ENCODE measurements at regions not wholly inside any gene's neighbourhood (a gene's known extent, or its start where the extent isn't known, plus 50 kb on each side); places are given as distances from the start of the nearest gene placed in this dataset.

DNA sequence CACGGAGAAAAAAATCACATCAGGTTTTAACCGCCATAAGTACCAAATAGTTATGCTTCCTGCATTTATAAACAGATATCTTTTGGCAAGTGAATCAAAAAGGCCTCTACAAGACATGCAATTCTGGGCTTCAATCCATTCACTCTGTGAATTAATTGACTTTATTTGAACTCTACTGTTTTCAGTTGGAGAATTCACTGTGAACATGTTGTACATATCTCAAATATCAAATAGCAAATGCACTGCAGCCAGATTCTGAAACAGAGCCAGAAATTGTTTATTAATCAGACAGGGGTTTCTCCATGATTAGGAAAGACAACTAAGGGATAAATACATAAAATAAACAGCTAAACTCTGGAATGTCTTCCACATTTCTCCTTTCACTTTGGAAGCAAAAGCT, 445.4 kb upstream of the NFIA start:
- Histone ChIP-seq H3K4me3 (ENCODE audit: low read depth in 1 of 3, low read length in 3 of 3) (no peak overlapping the region), H3K27ac (ENCODE audit: low read depth in 1 of 2, low read length in 2 of 2) (no peak overlapping the region), H3K9me3 (ENCODE audit: control insufficient read depth in 4 of 4, low read length in 3 of 4) (no peaks in the 10 kb centered on the region), H3K36me3 (ENCODE audit: control insufficient read depth in 4 of 4, insufficient read depth in 3 of 4, low read depth in 1 of 4, low read length in 3 of 4) (no peaks in the 10 kb centered on the region), H3K27me3 (ENCODE audit: control insufficient read depth in 4 of 4, insufficient read depth in 4 of 4, low read length in 3 of 4) (peaks cover 0 to 4% (median 0%) of the 10 kb centered on the region in 4 donors), H3K9ac (ENCODE audit: low read depth in 1 of 2, low read length in 2 of 2) (no peak overlapping the region), H3K4me1 (ENCODE audit: control insufficient read depth in 4 of 4, insufficient read depth in 4 of 4, low read length in 3 of 4) (no peaks in the 10 kb centered on the region)
- TF ChIP-seq FOXA2 (IDR thresholded peaks at IDR 0.05): no peak
- no peak for TF ChIP-seq NR2F2 (IDR thresholded peaks at IDR 0.05)
- TF ChIP-seq TAF1 (conservative IDR thresholded peaks at IDR 0.05): no peak
- TF ChIP-seq, protein P1, sequence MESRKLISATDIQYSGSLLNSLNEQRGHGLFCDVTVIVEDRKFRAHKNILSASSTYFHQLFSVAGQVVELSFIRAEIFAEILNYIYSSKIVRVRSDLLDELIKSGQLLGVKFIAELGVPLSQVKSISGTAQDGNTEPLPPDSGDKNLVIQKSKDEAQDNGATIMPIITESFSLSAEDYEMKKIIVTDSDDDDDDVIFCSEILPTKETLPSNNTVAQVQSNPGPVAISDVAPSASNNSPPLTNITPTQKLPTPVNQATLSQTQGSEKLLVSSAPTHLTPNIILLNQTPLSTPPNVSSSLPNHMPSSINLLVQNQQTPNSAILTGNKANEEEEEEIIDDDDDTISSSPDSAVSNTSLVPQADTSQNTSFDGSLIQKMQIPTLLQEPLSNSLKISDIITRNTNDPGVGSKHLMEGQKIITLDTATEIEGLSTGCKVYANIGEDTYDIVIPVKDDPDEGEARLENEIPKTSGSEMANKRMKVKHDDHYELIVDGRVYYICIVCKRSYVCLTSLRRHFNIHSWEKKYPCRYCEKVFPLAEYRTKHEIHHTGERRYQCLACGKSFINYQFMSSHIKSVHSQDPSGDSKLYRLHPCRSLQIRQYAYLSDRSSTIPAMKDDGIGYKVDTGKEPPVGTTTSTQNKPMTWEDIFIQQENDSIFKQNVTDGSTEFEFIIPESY (IDR thresholded peaks at IDR 0.05): no peak
- WGBS: 87% methylated on average over 2 of the region's 2 CpGs
- DNase-seq (ENCODE audit: low spot score): no peak

DNA sequence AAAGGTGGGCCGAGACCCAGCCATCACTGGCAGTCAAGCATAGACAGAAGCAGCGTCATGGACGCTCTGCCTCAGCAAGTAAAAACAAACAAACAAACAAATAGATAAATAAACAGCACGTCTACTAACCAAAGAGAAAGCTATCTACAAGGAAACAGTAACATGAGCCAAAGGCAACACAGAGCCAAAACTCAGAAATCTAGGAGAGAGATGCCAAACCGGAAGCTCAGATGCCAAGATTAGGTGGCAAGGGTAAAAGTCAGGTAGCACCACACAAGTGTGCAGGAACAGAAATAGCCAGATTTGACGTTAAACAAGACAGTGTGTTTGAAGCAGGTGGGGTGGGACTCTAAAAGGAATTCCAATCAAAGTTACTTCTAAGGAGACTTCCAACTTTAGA, 448.3 kb upstream of the NFIA start:
- Histone ChIP-seq H3K9me3 (ENCODE audit: control insufficient read depth in 4 of 4, low read length in 3 of 4) (no peaks in the 10 kb centered on the region), H3K4me3 (ENCODE audit: low read depth in 1 of 3, low read length in 3 of 3) (no peak overlapping the region), H3K4me1 (ENCODE audit: control insufficient read depth in 4 of 4, insufficient read depth in 4 of 4, low read length in 3 of 4) (no peaks in the 10 kb centered on the region), H3K27me3 (ENCODE audit: control insufficient read depth in 4 of 4, insufficient read depth in 4 of 4, low read length in 3 of 4) (peaks cover 0 to 4% (median 0%) of the 10 kb centered on the region in 4 donors), H3K9ac (ENCODE audit: low read depth in 1 of 2, low read length in 2 of 2) (no peak overlapping the region), H3K36me3 (ENCODE audit: control insufficient read depth in 4 of 4, insufficient read depth in 3 of 4, low read depth in 1 of 4, low read length in 3 of 4) (no peaks in the 10 kb centered on the region), H3K27ac (ENCODE audit: low read depth in 1 of 2, low read length in 2 of 2) (no peak overlapping the region)
- 40% methylated on average over 6 of the region's 6 CpGs for WGBS
- TF ChIP-seq, protein P2, sequence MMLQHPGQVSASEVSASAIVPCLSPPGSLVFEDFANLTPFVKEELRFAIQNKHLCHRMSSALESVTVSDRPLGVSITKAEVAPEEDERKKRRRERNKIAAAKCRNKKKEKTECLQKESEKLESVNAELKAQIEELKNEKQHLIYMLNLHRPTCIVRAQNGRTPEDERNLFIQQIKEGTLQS (IDR thresholded peaks at IDR 0.05): no peak
- TF ChIP-seq HNF4A (conservative IDR thresholded peaks at IDR 0.05) (no peak), GABPA (IDR thresholded peaks at IDR 0.05 in 1 of 2, conservative IDR thresholded peaks at IDR 0.05 in 1 of 2) (no peak), RXRA (IDR thresholded peaks at IDR 0.05) (no peak), FOXA2 (IDR thresholded peaks at IDR 0.05) (no peak), JUND (IDR thresholded peaks at IDR 0.05) (no peak), YY1 (IDR thresholded peaks at IDR 0.05) (no peak), HNF4G (IDR thresholded peaks at IDR 0.05) (no peak), NR2F2 (IDR thresholded peaks at IDR 0.05) (no peak), RAD21 (IDR thresholded peaks at IDR 0.05) (no peak), SP1 (IDR thresholded peaks at IDR 0.05) (no peak), FOXA1 (IDR thresholded peaks at IDR 0.05) (no peak), TAF1 (conservative IDR thresholded peaks at IDR 0.05) (no peak), EGR1 (IDR thresholded peaks at IDR 0.05; ENCODE audit: low read depth in 2 of 2) (no peak)
- TF ChIP-seq, protein P3, sequence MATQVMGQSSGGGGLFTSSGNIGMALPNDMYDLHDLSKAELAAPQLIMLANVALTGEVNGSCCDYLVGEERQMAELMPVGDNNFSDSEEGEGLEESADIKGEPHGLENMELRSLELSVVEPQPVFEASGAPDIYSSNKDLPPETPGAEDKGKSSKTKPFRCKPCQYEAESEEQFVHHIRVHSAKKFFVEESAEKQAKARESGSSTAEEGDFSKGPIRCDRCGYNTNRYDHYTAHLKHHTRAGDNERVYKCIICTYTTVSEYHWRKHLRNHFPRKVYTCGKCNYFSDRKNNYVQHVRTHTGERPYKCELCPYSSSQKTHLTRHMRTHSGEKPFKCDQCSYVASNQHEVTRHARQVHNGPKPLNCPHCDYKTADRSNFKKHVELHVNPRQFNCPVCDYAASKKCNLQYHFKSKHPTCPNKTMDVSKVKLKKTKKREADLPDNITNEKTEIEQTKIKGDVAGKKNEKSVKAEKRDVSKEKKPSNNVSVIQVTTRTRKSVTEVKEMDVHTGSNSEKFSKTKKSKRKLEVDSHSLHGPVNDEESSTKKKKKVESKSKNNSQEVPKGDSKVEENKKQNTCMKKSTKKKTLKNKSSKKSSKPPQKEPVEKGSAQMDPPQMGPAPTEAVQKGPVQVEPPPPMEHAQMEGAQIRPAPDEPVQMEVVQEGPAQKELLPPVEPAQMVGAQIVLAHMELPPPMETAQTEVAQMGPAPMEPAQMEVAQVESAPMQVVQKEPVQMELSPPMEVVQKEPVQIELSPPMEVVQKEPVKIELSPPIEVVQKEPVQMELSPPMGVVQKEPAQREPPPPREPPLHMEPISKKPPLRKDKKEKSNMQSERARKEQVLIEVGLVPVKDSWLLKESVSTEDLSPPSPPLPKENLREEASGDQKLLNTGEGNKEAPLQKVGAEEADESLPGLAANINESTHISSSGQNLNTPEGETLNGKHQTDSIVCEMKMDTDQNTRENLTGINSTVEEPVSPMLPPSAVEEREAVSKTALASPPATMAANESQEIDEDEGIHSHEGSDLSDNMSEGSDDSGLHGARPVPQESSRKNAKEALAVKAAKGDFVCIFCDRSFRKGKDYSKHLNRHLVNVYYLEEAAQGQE (IDR thresholded peaks at IDR 0.05): no peak
- TF ChIP-seq, protein P4, sequence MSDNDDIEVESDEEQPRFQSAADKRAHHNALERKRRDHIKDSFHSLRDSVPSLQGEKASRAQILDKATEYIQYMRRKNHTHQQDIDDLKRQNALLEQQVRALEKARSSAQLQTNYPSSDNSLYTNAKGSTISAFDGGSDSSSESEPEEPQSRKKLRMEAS (IDR thresholded peaks at IDR 0.05): no peak
- TF ChIP-seq, protein P5, sequence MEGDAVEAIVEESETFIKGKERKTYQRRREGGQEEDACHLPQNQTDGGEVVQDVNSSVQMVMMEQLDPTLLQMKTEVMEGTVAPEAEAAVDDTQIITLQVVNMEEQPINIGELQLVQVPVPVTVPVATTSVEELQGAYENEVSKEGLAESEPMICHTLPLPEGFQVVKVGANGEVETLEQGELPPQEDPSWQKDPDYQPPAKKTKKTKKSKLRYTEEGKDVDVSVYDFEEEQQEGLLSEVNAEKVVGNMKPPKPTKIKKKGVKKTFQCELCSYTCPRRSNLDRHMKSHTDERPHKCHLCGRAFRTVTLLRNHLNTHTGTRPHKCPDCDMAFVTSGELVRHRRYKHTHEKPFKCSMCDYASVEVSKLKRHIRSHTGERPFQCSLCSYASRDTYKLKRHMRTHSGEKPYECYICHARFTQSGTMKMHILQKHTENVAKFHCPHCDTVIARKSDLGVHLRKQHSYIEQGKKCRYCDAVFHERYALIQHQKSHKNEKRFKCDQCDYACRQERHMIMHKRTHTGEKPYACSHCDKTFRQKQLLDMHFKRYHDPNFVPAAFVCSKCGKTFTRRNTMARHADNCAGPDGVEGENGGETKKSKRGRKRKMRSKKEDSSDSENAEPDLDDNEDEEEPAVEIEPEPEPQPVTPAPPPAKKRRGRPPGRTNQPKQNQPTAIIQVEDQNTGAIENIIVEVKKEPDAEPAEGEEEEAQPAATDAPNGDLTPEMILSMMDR (IDR thresholded peaks at IDR 0.05; ENCODE audit: low read depth, low read length, missing input control): no peak
- TF ChIP-seq, protein P1 (IDR thresholded peaks at IDR 0.05): no peak
- no peak for DNase-seq (ENCODE audit: low spot score)
